Vagina (tissue), 2 donors: ENCODE measurements at regions not wholly inside any gene's neighbourhood (a gene's known extent, or its start where the extent isn't known, plus 50 kb on each side); places are given as distances from the start of the nearest gene placed in this dataset.

Source experiments
- POLR2A ChIP-seq, 2 donors: fragments of 450-650 bp; IDR thresholded peaks; one replicate each; pipeline ENCODE4 v1.6.1; 2017; ENCODE audit warnings: antibody characterized with exemption in 2 of 2, mild to moderate bottlenecking in 2 of 2, moderate library complexity in 2 of 2
- POLR2AphosphoS5 ChIP-seq, 2 donors: sonication (generic); formaldehyde crosslinking; IDR thresholded peaks; one replicate each; pipeline ENCODE4 v1.9.0; 2017; ENCODE audit warnings: antibody characterized with exemption in 2 of 2, mild to moderate bottlenecking in 2 of 2, low read depth in 1 of 2; ENCODE audit not compliant: insufficient read depth in 1 of 2
- TF ChIP-seq, protein P1 (sequence below), 3 experiments: fragments of 450-650 bp in 2 of 3; fragments of 200-600 bp in 1 of 3; sonication (generic) in 1 of 3; IDR thresholded peaks; one replicate each; pipeline ENCODE4 v1.5.1; 2017 to 2019; ENCODE audit warnings: antibody characterized with exemption in 3 of 3, mild to moderate bottlenecking in 2 of 3, moderate library complexity in 2 of 3

DNA sequence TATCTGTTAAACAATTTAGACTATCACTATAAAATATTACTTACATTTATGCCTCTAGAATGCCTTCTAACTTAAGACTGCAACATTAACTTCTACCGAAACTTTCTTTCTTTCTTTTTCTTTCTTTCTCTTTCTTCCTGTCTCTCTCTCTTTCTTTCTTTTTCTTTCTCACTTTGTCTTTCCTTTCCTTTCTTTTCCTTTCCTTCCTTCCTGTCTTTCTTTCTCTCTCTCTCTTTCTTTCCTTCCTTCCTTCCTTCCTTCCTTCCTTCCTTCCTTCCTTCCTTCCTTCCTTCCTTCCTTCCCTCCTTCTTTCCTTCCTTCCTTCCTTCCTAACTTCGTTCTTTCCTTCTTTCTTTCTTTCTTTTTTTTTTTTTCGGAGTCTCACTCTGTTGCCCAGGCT, 1071.9 kb upstream of the ATXN8OS start:
- TF ChIP-seq, protein P1, sequence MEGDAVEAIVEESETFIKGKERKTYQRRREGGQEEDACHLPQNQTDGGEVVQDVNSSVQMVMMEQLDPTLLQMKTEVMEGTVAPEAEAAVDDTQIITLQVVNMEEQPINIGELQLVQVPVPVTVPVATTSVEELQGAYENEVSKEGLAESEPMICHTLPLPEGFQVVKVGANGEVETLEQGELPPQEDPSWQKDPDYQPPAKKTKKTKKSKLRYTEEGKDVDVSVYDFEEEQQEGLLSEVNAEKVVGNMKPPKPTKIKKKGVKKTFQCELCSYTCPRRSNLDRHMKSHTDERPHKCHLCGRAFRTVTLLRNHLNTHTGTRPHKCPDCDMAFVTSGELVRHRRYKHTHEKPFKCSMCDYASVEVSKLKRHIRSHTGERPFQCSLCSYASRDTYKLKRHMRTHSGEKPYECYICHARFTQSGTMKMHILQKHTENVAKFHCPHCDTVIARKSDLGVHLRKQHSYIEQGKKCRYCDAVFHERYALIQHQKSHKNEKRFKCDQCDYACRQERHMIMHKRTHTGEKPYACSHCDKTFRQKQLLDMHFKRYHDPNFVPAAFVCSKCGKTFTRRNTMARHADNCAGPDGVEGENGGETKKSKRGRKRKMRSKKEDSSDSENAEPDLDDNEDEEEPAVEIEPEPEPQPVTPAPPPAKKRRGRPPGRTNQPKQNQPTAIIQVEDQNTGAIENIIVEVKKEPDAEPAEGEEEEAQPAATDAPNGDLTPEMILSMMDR (IDR thresholded peaks at IDR 0.05) = no peak
- TF ChIP-seq POLR2A (IDR thresholded peaks at IDR 0.05) (no peak), POLR2AphosphoS5 (IDR thresholded peaks at IDR 0.05; ENCODE audit: insufficient read depth in 1 of 2, low read depth in 1 of 2) (no peak)
